NCI-H1417 (cell line): ENCODE measurements at regions not wholly inside any gene's neighbourhood (a gene's known extent, or its start where the extent isn't known, plus 50 kb on each side); places are given as distances from the start of the nearest gene placed in this dataset.

Source experiments
- DNase-seq, 3 experiments: peaks; one replicate each; lab custom pipeline; 2025; lab: John Stamatoyannopoulos, UW

DNA sequence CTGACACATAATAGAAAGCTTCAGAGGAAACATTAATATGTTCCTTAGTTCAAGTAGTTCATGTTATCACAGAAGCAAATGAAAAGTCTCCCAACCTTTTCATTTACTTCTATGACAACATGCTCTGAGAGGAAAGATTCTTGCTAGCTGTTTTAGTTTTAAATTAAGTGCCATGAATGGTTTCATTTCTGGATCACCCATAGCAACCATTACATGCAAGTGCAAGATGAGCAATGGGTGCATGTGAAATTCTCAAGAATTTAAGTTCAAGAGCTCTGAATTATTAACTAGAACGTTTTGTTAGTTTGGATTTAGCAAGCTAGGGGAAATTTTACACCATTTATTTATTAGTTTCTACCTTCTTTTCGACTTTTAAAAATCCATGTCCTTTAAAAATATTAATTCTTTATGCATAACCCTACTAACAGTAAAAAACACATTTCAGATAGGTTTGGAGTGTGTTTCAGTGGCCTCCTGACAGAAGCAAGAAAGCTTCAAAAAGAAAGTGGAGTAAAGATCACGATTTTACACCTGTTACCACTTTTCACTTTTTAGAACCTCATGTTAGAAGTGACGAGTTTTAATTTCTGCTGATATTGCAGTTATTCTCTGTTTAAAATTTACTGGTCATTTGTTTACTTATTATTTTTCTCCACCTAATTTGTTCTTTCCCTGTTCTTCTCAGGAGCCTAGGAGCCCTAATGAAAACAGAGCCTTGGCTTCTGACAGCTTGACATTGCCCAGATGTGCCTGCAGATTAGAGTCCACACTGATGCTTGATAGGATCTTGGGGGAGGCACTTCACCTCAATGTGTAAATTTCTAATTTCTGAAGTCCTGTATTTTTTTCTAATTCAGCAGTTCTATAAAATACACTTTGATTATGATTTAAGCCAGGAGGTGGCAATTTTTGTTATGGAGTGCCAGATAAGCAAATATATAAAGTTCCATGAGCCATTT is 995.3 kb upstream of the PHF14 start:
- no peak for DNase-seq

DNA sequence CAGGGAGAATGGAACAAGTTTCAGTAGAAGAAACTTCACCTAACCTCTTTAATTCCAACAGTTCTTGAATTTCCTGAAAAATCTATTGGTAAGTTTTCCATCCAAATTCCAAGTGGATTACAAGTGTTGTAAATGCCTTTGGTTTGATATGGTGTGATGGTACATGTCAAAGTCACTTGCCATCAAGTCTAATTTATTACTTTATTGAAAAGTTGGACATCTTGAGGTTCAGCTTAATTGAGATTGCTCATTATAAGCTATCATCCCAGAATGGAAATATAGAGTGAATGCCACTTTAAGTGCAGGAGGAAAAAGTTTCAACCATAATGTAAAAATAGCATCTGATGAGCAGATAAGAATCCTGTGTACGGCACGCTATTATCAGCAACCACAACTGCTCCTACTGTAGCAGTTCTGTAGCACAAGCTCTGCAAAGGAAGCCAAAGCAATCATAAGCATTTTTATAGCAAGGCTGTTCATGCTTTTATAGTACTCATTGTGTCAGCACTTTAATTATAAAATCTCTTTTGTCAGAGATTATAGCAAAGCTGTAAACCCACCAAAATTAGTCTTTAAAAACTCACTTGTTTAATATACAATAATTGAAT is 991.8 kb upstream of the PHF14 start:
- no peak for DNase-seq

DNA sequence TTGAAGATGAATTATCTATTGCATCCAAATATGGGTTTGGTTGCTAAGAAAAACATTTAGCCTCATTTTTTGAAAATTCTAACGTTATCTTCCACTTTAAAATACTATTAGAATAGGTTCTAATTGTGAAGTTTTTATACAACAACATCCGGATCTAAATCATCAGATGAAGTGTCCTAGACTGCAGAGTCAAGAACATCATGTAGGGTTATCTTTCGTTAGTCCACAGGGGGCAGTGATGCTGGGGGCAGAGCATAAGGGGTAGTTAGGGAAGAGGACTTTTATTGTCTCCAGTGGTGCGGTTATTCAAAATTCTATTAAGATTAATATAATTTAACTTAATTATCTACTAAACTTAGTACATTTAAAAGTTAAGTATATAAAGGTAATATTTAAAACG is 990.6 kb upstream of the PHF14 start:
- no peak for DNase-seq

DNA sequence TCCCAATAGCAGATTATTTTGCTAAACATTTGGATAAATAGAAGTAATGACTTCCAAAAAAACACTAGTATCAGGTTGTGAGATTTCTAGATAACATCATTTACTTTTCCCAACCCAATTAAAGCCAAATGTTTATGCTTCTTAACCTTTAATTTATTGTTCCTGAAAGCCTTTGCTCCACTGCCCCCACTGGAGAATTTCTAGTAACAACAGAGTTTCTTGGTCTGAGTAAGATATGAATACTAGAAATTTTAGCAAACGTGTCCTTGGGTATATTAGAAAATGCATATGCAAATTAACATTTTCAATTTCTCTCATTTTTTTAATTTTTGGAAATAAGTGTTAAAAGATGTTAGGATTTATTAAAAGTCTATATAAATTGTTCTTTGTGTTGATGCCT is 958.0 kb upstream of the PHF14 start:
- DNase-seq, result peak in 1 of 3 experiments; percentile 8

DNA sequence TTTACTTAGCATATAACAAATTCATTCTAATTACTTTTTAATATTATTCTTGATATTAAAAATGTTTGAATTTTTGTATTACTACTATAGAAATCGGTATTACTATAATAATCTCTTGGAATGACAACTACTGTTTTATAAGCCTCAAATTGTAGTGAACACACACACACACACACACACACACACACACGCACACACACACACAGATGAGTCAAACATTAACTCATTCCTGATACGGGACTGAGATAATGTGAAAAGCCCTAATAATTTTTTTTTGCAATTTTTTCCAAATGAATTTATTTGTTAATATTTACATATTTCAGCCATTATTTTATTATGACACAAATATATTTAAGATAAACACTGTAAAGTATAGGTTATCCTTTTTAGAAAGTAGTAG is 951.2 kb upstream of the PHF14 start:
- no peak for DNase-seq

DNA sequence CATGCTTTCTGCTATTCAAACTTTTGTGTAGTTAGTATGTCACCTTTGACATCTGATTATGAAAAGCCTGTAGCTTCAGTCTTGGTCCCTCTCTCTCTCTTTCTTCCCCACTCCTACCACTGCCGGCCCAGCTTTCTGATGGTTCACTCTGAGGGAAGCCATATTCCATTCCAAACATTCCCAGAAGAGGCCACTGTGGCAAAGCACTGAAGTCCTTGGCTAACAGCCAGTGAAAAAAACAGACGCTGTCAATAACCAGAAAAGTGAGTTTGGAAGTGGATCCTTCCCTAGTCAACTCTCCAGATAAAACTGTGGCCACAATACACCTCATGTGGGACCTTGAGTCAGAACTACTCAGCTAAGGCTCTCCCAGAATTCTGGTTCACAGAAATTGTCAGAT is 950.7 kb upstream of the PHF14 start:
- DNase-seq, result peak in 2 of 3 experiments; percentile 32 to 79

DNA sequence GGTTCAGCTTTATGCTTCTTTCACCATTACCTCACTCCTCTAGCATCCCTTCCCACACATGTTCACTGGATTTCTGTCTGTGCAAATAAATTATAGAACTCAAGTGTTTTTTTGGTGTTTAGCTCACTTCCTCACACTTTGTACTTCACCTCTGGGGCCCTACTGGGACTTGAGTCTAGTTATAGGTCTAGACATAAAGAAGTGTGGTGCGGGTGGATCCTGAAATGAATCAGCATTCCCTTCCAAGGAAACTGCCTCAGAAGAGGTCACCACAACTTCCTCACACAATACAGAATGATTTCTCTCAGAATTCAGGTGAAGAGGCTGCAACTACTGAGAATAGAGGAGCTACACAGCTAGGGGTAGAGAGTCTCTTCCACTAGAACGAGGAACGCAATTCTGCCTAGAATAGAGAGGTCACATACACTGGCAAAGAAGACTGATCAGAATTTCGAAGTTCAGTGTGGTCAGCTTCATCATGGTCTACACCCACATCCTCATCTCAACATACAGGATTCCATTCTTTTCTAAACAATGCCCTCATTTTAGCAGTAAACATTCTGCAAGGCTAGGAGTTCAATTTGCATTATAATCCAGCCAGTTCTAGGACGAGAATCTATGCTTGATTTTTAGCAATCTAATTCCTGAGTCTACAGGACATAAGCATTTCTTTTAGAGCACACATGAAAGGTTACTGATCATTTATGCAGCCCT is 938.7 kb upstream of the PHF14 start:
- DNase-seq, result no peak

DNA sequence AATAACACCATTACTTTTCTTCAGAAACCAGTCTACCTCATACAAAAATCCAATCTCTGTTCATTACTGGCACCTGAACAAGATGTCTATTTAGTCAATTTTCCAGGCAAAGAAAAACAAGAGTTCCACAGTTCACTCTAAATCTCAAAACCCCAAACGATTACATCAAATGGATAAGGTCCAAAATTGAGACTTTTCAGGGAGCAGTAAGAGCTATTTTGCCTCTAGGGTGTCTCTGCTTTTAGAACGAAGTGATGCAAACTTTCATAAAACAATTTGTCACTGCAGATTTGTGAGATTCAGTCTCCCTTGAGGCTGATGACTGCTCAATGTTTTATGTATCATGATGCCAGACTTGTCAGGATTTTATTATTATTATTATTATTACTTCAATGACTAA is 937.0 kb upstream of the PHF14 start:
- DNase-seq, result no peak

DNA sequence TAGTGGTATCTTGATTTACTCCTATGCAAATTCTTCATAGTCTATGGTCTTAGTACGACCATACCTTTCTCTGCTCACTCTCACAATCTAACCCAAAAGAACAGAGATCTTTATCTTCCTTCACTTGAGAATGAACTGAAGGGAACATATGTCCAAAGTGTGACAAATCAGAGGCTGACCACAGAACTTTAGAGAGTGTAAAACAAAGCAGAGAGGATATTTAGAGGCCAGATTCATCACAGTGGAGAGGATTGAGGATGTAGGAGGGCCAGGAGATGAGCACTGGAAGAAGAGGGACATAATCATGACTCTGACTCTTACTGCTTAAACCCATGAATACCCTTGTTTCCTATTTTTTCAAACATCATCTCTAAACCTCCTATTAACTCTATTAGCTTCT is 935.3 kb upstream of the PHF14 start:
- no peak for DNase-seq

DNA sequence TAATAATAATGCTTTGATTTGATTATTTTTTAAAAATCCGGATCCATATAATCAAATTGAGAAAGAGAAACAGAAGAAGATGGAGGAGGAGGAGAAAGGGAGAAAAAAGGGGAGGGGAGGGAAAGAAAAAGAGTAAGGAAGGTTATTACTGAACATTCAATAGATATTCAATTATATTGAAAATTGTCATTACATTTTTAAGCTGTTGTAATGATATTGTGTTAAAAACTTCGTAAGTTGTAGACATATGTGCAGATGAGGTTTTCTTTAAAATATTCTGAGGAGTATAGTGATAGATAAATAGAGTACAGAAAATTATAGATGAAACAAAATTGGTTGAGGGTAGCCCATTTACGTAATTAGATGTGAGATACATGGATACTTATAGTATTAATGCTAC is 933.0 kb upstream of the PHF14 start:
- no peak for DNase-seq

DNA sequence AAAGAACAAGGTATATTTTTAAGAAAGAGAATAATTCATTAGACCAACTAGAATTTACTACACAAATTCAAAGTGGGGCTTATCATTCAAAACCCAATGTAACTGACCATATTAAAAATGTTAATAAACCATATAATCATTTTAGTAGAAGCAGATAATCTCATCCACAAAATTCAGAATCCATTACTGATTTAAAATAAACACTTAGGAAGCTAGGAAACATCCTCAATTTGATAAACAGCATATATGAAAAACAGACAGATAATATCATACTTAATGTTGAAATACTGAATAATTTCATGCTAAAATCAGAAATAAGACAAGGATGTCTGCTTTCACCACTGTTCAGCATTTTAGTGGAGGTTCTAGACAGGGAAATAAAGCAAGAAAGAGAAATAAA is 902.8 kb upstream of the PHF14 start:
- DNase-seq, result no peak

DNA sequence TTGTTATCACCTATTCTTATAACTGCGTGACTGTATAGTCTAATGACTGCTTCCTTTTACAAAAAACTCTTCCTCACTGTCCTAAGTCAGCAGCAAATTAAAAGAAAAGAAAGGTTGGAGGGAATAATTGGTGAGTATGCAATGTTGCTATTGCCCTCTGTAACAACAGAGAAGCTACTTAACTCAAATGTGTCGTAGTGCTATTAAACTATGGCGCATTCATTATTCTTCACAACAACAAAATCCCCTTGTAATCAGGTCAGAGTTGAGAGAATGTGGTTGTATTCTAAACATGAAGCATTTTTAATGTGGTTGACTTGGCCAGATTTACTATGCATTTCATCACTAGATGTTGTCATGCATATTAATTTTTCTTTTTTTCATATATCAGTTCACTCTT is 897.8 kb upstream of the PHF14 start:
- peak in 1 of 3 experiments; percentile 20 for DNase-seq

DNA sequence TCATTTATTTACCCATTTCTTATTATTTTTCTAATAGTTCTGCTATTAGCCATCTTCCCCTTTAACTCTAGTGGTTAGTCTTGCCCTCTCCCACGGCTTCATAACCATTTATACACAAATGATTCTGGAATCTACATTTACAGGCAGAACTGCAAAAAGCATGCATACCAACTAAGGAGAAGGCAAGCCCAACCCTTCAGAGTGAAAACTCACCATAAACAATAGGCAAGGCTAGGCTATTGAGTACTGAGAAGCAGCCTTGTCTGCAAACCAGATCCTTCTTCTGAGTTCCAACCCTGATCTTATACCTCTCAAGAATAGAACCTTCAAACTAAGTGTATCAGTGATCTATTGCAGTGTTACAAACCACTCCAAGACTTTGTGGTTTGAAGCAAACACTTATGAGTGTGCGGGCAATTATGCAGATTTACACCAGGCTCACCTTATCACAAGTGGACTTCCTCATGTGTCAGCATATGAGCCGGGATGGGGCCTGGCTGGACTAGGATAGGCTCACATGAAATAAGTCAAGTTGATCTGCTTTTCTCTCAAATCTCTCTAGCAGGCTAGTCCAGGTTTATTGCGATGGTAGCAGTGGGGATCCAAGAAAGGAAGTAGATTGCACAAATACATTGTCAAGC is 896.9 kb upstream of the PHF14 start:
- peak in 1 of 3 experiments; percentile 8 for DNase-seq

DNA sequence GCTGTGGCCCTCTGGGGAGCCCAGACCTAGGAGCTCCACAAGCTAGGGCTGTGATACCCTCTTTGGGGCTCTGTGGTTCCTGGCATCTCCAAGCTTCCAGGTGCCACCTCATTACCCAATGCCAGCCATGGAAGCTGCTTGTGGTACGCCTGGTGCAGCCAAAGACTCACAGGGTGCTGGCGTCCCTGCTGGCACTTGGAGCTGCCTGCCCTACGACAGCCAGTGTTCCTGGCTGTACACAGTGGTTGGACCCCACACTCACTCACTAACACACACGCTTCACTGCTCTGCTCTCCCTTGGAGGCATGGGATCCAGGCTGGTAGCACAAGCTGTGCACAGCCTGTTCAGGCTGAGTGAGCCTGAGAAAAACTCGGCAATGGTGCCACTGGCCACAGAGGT is 894.1 kb upstream of the PHF14 start:
- no peak for DNase-seq

DNA sequence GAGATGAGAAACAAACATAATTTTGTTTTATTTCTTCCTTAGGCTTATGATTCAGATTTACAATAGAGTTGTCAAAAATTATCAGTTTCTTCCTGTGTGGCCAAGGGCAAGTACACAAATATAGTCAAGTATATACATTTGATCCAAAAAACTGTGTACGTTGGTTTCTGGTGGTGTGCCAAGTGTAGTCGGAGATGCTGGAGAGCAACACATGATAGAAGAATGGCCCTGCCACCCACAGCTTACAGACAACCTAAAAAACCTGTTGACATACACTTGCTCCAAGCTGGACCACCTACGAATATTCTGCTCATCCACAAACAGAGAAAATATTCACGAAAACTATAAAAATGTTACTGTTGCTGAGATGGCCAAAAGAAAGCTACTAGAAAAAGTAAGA is 890.8 kb upstream of the PHF14 start:
- DNase-seq, result no peak

DNA sequence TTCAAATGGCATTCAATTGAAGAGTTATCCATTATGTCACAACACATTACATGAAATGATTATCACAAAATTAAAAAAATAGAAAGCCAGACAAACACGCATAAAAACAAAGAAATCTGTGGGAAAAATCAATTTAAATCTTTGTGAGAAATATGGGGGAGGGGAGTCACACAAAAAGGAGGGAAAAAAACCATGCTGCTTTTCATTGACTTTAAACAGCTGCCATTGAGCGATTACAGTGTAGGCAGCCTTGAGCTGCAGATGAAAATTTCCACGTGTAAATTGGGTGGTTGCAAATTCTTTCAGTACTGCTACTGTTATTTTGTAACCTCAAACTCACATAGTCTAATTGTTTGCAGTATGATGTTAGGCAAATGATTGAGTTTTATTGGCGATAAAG is 889.9 kb upstream of the PHF14 start:
- peak in 1 of 3 experiments; percentile 14 for DNase-seq

DNA sequence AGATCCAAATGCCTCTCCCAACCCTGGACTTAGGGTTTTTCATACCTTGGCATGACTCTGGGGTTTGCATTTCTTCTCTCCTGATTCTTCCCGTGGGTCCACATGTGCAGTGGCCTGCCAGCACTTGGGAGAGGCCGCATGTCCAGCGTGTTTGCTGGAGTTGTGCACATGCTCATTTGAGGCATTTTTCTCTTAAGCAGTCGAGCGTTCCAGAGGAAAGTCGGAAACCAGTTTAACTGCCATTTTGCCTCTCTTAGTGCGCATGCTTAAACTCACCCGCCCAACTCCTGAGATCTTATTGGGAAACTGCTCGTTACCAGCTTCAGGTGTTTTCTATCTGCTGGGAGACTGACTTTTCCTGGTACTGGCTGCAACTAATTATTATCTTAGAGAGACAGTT is 888.4 kb upstream of the PHF14 start:
- DNase-seq, result no peak

DNA sequence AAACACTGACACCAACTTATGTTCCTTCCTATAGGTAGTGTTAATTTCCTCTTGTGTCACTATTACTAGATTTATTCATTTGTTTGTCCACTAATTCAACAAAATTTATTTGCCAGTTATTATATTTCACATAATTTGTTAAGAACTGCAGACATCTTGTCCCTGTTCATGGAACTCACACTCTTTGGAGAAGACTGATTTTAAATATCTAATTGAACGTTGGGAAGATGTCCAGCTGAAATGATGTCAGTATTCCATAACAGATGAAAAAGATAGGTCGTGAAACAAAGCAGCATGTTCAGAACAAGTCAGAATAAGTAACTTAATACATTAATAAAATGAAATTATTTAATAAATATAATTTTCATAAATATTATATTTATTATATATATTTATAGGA is 873.1 kb upstream of the PHF14 start:
- no peak for DNase-seq

DNA sequence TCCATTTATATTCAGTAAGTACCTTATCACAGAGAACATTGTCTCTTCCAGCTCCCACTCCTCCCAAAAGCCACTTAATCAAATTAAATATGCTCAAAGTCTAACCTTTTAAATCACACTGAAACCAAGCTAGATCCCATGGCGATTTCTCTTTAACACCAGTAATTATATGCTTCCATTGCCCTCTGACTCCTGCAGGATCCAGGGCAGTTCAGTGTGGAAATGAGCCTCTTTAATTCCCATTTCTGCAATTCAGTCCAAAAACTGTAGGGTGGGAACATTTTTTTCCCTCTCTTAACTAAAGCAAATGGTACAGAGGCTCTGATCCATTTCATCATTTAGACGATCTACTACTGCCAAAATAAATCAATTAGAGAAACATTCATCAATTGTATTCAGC is 872.3 kb upstream of the PHF14 start:
- peak in 1 of 3 experiments; percentile 38 for DNase-seq

DNA sequence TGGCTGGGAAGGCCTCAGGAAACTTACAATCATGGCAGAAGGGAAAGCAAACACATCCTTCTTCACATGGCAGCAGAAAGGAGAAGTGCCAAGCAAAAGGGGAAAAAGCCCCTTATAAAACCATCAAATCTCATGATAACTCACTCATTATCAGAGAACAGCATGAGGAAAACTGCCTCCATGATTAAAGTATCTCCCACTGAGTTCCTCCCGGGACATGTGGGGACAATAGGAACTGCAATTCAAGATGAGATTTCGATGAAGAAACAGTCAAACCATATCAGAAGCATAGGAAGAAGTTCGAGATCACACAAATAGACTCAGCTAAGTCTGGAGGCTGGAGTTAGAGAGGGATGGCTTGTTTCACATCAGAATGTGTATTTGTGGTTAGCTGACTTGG is 869.4 kb upstream of the PHF14 start:
- DNase-seq, result no peak

DNA sequence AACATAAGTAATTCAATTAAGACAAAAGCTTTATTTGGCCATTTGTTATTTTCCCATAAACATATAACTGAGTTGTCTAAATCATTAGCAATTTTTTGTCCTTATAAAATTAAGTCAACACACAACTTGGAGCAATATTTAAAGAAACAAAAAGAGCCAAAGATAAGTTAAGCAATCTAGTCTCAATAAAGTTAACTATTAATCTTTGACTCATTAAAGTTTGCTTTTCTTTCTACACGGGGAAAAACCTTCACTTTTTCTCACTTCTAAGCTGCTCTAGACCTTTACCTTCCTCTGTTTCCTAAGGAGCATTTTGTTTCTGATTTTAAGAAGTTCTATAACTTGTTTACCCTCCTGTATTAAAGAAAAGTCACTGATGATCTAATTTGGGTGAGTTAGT is 867.1 kb upstream of the PHF14 start:
- DNase-seq, result no peak

DNA sequence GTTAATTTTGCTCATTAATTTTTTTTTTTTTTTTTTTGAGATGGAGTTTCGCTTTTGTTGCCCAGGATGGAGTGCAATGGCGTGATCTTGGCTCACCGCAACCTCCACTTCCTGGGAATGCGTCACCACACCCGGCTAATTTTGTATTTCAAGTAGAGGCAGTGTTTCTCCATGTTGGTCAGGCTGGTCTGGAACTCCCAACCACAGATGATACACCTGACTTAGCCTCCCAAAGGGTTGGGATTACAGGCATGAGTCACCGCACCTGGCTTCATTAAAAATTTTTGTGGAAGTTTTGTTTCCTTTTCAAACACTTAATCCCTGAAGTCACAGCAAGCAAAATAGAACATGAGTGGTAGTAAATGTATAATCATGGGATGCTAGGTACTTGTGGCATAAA is 857.2 kb upstream of the PHF14 start:
- no peak for DNase-seq
